A673 (cell line): ENCODE measurements at regions not wholly inside any gene's neighbourhood (a gene's known extent, or its start where the extent isn't known, plus 50 kb on each side); places are given as distances from the start of the nearest gene placed in this dataset.

Experiments
- EZH2 ChIP-seq: fragments of 200-600 bp; sonication (generic); IDR thresholded peaks from 2 replicates; pipeline ENCODE4 v1.6.1; 2017; ENCODE audit warnings: borderline replicate concordance, low read depth, mild to moderate bottlenecking, mixed read lengths, antibody characterized with exemption, low read length; ENCODE audit not compliant: poor library complexity, severe bottlenecking
- TF ChIP-seq, protein P1 (sequence below): fragments of 300-800, 200-600 bp; sonication (generic); conservative IDR thresholded peaks from 2 replicates; pipeline ENCODE4 v1.5.1; 2017; ENCODE audit warnings: low read depth, mild to moderate bottlenecking, antibody characterized with exemption, low read length, moderate library complexity, mixed read lengths

DNA sequence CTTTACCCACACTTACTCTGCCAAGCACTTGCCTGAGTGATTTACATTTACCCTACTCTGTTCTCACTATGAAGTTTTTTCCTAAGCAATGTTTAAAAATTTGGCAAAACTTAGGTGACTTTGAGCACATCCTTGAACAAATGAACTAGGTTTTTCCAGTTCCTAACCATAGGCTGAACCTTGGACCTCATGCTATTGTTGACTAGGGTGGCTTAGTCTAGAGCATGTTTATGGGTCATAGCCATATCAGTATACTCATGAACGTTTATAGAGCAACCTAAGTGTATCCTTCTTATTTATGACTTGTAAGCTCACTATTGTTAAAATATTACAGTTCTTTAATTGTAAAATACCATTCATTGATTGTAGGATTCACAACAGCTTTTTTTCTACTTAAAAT is 85.0 kb upstream of the KRR1 start:
- TF ChIP-seq EZH2: no peak
- TF ChIP-seq, protein P1, sequence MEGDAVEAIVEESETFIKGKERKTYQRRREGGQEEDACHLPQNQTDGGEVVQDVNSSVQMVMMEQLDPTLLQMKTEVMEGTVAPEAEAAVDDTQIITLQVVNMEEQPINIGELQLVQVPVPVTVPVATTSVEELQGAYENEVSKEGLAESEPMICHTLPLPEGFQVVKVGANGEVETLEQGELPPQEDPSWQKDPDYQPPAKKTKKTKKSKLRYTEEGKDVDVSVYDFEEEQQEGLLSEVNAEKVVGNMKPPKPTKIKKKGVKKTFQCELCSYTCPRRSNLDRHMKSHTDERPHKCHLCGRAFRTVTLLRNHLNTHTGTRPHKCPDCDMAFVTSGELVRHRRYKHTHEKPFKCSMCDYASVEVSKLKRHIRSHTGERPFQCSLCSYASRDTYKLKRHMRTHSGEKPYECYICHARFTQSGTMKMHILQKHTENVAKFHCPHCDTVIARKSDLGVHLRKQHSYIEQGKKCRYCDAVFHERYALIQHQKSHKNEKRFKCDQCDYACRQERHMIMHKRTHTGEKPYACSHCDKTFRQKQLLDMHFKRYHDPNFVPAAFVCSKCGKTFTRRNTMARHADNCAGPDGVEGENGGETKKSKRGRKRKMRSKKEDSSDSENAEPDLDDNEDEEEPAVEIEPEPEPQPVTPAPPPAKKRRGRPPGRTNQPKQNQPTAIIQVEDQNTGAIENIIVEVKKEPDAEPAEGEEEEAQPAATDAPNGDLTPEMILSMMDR: no peak
